SK-N-SH (cell line): ENCODE measurements at regions not wholly inside any gene's neighbourhood (a gene's known extent, or its start where the extent isn't known, plus 50 kb on each side); places are given as distances from the start of the nearest gene placed in this dataset.

Experiments used
- CTCF ChIA-PET: fragments of 300-600, 350-600 bp; formaldehyde crosslinking; extraction: SDS; loops from one replicate; lab custom pipeline; 2021; lab: Yijun Ruan, JAX
- POLR2A ChIA-PET: fragments of 350-600 bp; sonication (Branson Sonifier 250); formaldehyde crosslinking; extraction: SDS; loops from one replicate; lab custom pipeline; 2020; ENCODE audit warnings: antibody characterized with exemption, inconsistent platforms; lab: Yijun Ruan, JAX
- DNase-seq: peaks from one replicate; pipeline ENCODE4 v3.0.0; 2012
- H2AFZ ChIP-seq: fragments of 200-600 bp; sonication (generic); 2 replicates; pipeline ENCODE4 v1.8.1; 2016; ENCODE audit warnings: antibody characterized with exemption, mild to moderate bottlenecking, low read depth
- H3F3A ChIP-seq: fragments of 200-600 bp; sonication (generic); replicated peaks from 2 replicates; pipeline ENCODE3; 2016; ENCODE audit warnings: antibody characterized with exemption, mild to moderate bottlenecking; ENCODE audit not compliant: insufficient read depth
- H3K27ac ChIP-seq, 2 experiments: fragments of 200-500 bp in 1 of 2; fragments of 200-600 bp in 1 of 2; sonication (Bioruptor generic) in 1 of 2; sonication (generic), shearing (Covaris generic) in 1 of 2; 2 replicates each; pipeline versions ENCODE4 v1.5.1 to v1.6.1; 2014 to 2016; ENCODE audit warnings: low read depth in 2 of 2, inconsistent platforms in 1 of 2, low read length in 1 of 2, mild to moderate bottlenecking in 1 of 2, mixed read lengths in 1 of 2
- H3K27me3 ChIP-seq: fragments of 200-600 bp; sonication (generic), shearing (Covaris generic); 2 replicates; pipeline ENCODE4 v1.6.1; 2016; ENCODE audit warnings: mixed run types; ENCODE audit not compliant: insufficient read depth
- H3K36me3 ChIP-seq, 2 experiments: fragments of 200-500 bp in 1 of 2; fragments of 200-600 bp in 1 of 2; sonication (Bioruptor generic) in 1 of 2; sonication (generic) in 1 of 2; replicated peaks in 1 of 2; 2 replicates each; pipeline versions ENCODE3 to v1.5.1; 2014 to 2016; ENCODE audit warnings: low read length in 1 of 2, mild to moderate bottlenecking in 1 of 2; ENCODE audit not compliant: insufficient read depth in 2 of 2, control insufficient read depth in 1 of 2
- H3K4me1 ChIP-seq, 2 experiments: fragments of 200-500 bp in 1 of 2; fragments of 200-600 bp in 1 of 2; sonication (Bioruptor generic) in 1 of 2; sonication (generic), shearing (Covaris generic) in 1 of 2; 2 replicates each; pipeline versions ENCODE4 v1.5.1 to v1.6.1; 2014 to 2016; ENCODE audit warnings: low read depth in 1 of 2, low read length in 1 of 2, mixed run types in 1 of 2; ENCODE audit not compliant: insufficient read depth in 2 of 2, control insufficient read depth in 1 of 2
- H3K4me2 ChIP-seq: fragments of 200-600 bp; sonication (generic), shearing (Covaris generic); 2 replicates; pipeline ENCODE4 v1.6.1; 2017; ENCODE audit warnings: mixed run types
- H3K4me3 ChIP-seq, 2 experiments: fragments of 200-500 bp in 1 of 2; fragments of 200-600 bp in 1 of 2; sonication (Bioruptor generic) in 1 of 2; sonication (generic), shearing (Covaris generic) in 1 of 2; 2 replicates each; pipeline versions ENCODE4 v1.5.1 to v1.8.1; 2014 to 2016; ENCODE audit warnings: low read depth in 2 of 2, inconsistent platforms in 1 of 2, low read length in 1 of 2, mild to moderate bottlenecking in 1 of 2, mixed read lengths in 1 of 2, moderate library complexity in 1 of 2
- H3K79me2 ChIP-seq: fragments of 200-600 bp; sonication (generic); 2 replicates; pipeline ENCODE4 v1.8.1; 2017; ENCODE audit warnings: mild to moderate bottlenecking; ENCODE audit not compliant: insufficient read depth
- H3K9ac ChIP-seq: fragments of 200-600 bp; sonication (generic); 2 replicates; pipeline ENCODE4 v1.6.1; 2017; ENCODE audit warnings: mixed run types
- H3K9me2 ChIP-seq: fragments of 200-600 bp; sonication (generic); 2 replicates; pipeline ENCODE4 v1.6.1; 2017; ENCODE audit warnings: mixed run types
- H3K9me3 ChIP-seq: fragments of 200-600 bp; sonication (generic); 2 replicates; pipeline ENCODE4 v1.6.1; 2017; ENCODE audit warnings: mixed run types, mild to moderate bottlenecking, moderate library complexity
- H4K20me1 ChIP-seq: fragments of 200-600 bp; sonication (generic); 2 replicates; pipeline ENCODE4 v1.6.1; 2017; ENCODE audit warnings: mild to moderate bottlenecking, mixed run types; ENCODE audit not compliant: insufficient read depth
- CHD2 ChIP-seq: fragments of 150-350 bp; IDR thresholded peaks from 2 replicates; pipeline ENCODE4 v1.6.1; 2018; ENCODE audit warnings: low read length; ENCODE audit not compliant: partially characterized antibody
- EP300 ChIP-seq, 2 experiments: IDR thresholded peaks; 2 replicates each; pipeline versions ENCODE4 v1.4.0 to v1.6.1; 2012; ENCODE audit warnings: borderline replicate concordance in 1 of 2, low read depth in 1 of 2, low read length in 1 of 2
- FOSL2 ChIP-seq: IDR thresholded peaks from 2 replicates; pipeline ENCODE4 v1.4.0; 2012; ENCODE audit warnings: low read depth, mild to moderate bottlenecking, moderate library complexity, borderline replicate concordance
- FOXJ3 ChIP-seq: sonication (generic); formaldehyde crosslinking; IDR thresholded peaks from 2 replicates; pipeline ENCODE4 v1.5.1; 2020; ENCODE audit warnings: mild to moderate bottlenecking, missing genetic modification reagents
- MEF2A ChIP-seq: IDR thresholded peaks from 2 replicates; pipeline ENCODE4 v1.4.0; 2012; ENCODE audit warnings: low read depth, borderline replicate concordance
- NRF1 ChIP-seq: IDR thresholded peaks from 2 replicates; pipeline ENCODE4 v1.6.1; 2012; ENCODE audit warnings: low read depth, mild to moderate bottlenecking, low read length
- RCOR1 ChIP-seq: fragments of 150-350 bp; IDR thresholded peaks from 2 replicates; pipeline ENCODE4 v1.6.1; 2017; ENCODE audit warnings: antibody characterized with exemption, low read length
- RXRA ChIP-seq: IDR thresholded peaks from 2 replicates; pipeline ENCODE4 v1.4.0; 2012; ENCODE audit warnings: low read depth, mild to moderate bottlenecking, borderline replicate concordance
- SIN3A ChIP-seq: IDR thresholded peaks from 2 replicates; pipeline ENCODE4 v1.6.1; 2012; ENCODE audit warnings: low read depth, mild to moderate bottlenecking, low read length, moderate library complexity, borderline replicate concordance
- TAF1 ChIP-seq: IDR thresholded peaks from 2 replicates; pipeline ENCODE4 v1.6.1; 2012; ENCODE audit warnings: low read depth, mild to moderate bottlenecking, low read length, moderate library complexity, borderline replicate concordance
- TEAD4 ChIP-seq: IDR thresholded peaks from 2 replicates; pipeline ENCODE4 v1.4.0; 2012; ENCODE audit warnings: mild to moderate bottlenecking, borderline replicate concordance; ENCODE audit not compliant: insufficient read depth
- USF2 ChIP-seq: fragments of 150-350 bp; IDR thresholded peaks from 2 replicates; pipeline ENCODE4 v1.6.1; 2017; ENCODE audit warnings: antibody characterized with exemption, low read length, low read depth, borderline replicate concordance
- WGBS: methylation state at CpG from one replicate; pipeline ENCODE4 v1.1.6; 2017; ENCODE audit warnings: low lambda C conversion rate; 5-methylcytosine and 5-hydroxymethylcytosine counted together
- TF ChIP-seq, protein P1 (sequence below): IDR thresholded peaks from 2 replicates; pipeline ENCODE4 v1.4.0; 2012; ENCODE audit warnings: low read depth

DNA sequence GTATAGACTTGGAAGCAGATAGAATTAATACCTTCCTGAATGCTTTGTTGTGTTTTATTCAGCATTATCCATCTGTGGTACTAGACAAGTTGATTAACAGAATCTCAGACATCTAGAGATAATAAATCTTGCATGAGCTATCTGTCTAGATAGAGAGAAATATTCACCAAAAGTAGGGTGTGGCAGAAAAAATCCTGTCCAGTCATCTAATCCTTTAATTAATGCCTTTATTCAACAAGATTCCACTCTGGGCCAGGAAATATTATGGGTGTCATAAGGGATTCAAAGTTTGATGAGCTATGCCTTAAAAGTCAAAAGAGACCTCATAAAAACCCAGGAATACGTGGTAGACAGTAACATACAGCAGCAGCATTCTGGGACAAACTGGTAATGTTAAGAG, 601.2 kb downstream of the LMO4 start (continued):
- TF ChIP-seq TAF1 = no peak
- TF ChIP-seq CHD2 = no peak

GRCh38 chr1:87930796-87931195, 602.1 kb downstream of the LMO4 start:
- no peak overlapping the region for H3K4me3 ChIP-seq
- no peaks in the 10 kb centered on the region for H3K36me3 ChIP-seq
- H3K9me2 ChIP-seq = no peaks in the 10 kb centered on the region
- no peaks in the 10 kb centered on the region; a peak in 2 of 4 replicates for H3K4me1 ChIP-seq
- H3K79me2 ChIP-seq = no peaks in the 10 kb centered on the region
- no peaks in the 10 kb centered on the region for H4K20me1 ChIP-seq
- peaks cover 8% of the 10 kb centered on the region; the same call in 1 of the 2 replicates for H3K9me3 ChIP-seq
- no peaks in the 10 kb centered on the region for H3K27me3 ChIP-seq
- H2AFZ ChIP-seq = no peak overlapping the region
- no peak overlapping the region for H3K27ac ChIP-seq
- no peak for TF ChIP-seq TAF1
- TF ChIP-seq NRF1 = no peak
- no peak for TF ChIP-seq EP300 (IDR thresholded peaks at IDR 0.05; ENCODE audit: borderline replicate concordance in 1 of 2, low read depth in 1 of 2, low read length in 1 of 2)
- ChIA-PET POLR2A (no interaction called here), CTCF (interaction anchor here (0.6 to 0.8 kb wide), 3 partner anchors 25 to 252 kb away, joined by 3 read pairs; no protein-coding TSS in a partner anchor)
- H3F3A ChIP-seq = no peaks in the 10 kb centered on the region
- no peak for DNase-seq
- H3K4me2 ChIP-seq = no peak overlapping the region
- WGBS = 50% methylated on average over 1 of the region's 1 CpG
- no peak overlapping the region for H3K9ac ChIP-seq

DNA sequence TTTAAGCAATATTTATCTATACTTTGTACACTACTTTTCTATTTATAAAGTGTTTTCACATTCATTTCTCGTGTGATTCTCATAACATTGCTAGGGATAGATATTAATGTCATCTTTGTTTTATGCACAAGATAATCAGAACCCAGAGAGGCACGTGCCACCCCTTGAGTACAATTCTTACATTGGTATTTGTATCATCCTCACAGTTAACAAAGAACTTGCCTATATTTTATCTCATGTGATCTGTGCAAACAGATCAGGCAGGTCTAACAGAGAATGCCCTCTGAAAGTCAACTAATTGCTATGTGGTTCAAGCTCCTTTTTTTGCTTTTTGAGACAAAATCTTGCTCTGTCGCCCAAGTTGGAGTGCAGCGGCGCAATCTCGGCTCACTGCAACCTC, 604.5 kb downstream of the LMO4 start:
- no peaks in the 10 kb centered on the region for H4K20me1 ChIP-seq
- POLR2A ChIA-PET = no interaction called here
- H2AFZ ChIP-seq = no peak overlapping the region
- H3K27ac ChIP-seq = no peak overlapping the region
- H3K9me2 ChIP-seq = no peaks in the 10 kb centered on the region
- WGBS = 79% methylated on average over 6 of the region's 6 CpGs
- TF ChIP-seq FOXJ3 (CRISPR knock-in tag) (no peak), FOSL2 (no peak), TAF1 (no peak), RCOR1 (no peak), SIN3A (no peak), CHD2 (no peak)
- H3K4me1 ChIP-seq = no peaks in the 10 kb centered on the region; a peak in 1 of 4 replicates
- no peaks in the 10 kb centered on the region for H3K79me2 ChIP-seq
- H3K9me3 ChIP-seq = peaks cover 8% of the 10 kb centered on the region; the same call in 1 of the 2 replicates
- CTCF ChIA-PET = no interaction called here
- H3K9ac ChIP-seq = no peak overlapping the region
- no peak overlapping the region for H3K4me3 ChIP-seq
- no peaks in the 10 kb centered on the region for H3K36me3 ChIP-seq
- DNase-seq = no peak
- H3K27me3 ChIP-seq = no peaks in the 10 kb centered on the region
- no peak overlapping the region for H3K4me2 ChIP-seq
- no peaks in the 10 kb centered on the region for H3F3A ChIP-seq

- no peak overlapping the region for H3K4me2 ChIP-seq
- H3K79me2 ChIP-seq = no peaks in the 10 kb centered on the region
- H3K4me1 ChIP-seq = no peaks in the 10 kb centered on the region
- no peak overlapping the region for H3K4me3 ChIP-seq
- TF ChIP-seq SIN3A (no peak), USF2 (no peak), MEF2A (no peak), RXRA (no peak), FOXJ3 (CRISPR knock-in tag) (no peak), NRF1 (no peak), TEAD4 (no peak)
- TF ChIP-seq, protein P1, sequence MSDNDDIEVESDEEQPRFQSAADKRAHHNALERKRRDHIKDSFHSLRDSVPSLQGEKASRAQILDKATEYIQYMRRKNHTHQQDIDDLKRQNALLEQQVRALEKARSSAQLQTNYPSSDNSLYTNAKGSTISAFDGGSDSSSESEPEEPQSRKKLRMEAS = no peak
- ChIA-PET CTCF (no interaction called here), POLR2A (no interaction called here)
- H3K9me2 ChIP-seq = no peaks in the 10 kb centered on the region
- H3K36me3 ChIP-seq = no peaks in the 10 kb centered on the region
- 85% methylated on average over 2 of the region's 2 CpGs for WGBS
- H3K9ac ChIP-seq = no peak overlapping the region
- no peaks in the 10 kb centered on the region for H3K27me3 ChIP-seq
- no peaks in the 10 kb centered on the region for H4K20me1 ChIP-seq
- no peak overlapping the region for H2AFZ ChIP-seq
- no peaks in the 10 kb centered on the region for H3F3A ChIP-seq
- peaks cover 8% of the 10 kb centered on the region; the same call in 1 of the 2 replicates for H3K9me3 ChIP-seq
- H3K27ac ChIP-seq = peak overlapping the region in 1 of 2 experiments; percentile 53; a peak in 1 of 4 replicates
- DNase-seq = no peak
These were observed 606.5 kb downstream of the LMO4 start for GRCh38 chr1:87935130-87935529.
